Frontal cortex (tissue), 3 donors: ENCODE measurements at regions not wholly inside any gene's neighbourhood (a gene's known extent, or its start where the extent isn't known, plus 50 kb on each side); places are given as distances from the start of the nearest gene placed in this dataset.
"Not testable (repeated sequence)": the region's sequence is repeated elsewhere in the genome, so short reads cannot be mapped to it uniquely, and the experiment has no call there.

Experiments
- DNase-seq, 2 donors: peaks; one replicate each; pipeline ENCODE4 v3.0.0; 2012; ENCODE audit warnings: low spot score in 2 of 2
- FAIRE-seq: peaks from 2 replicates; lab custom pipeline; 2012; peaks lifted over from hg19 to GRCh38; lab: Jason Lieb, UNC
- donor health status: control.
- donor health status: control.
- donor health status: control.

DNA sequence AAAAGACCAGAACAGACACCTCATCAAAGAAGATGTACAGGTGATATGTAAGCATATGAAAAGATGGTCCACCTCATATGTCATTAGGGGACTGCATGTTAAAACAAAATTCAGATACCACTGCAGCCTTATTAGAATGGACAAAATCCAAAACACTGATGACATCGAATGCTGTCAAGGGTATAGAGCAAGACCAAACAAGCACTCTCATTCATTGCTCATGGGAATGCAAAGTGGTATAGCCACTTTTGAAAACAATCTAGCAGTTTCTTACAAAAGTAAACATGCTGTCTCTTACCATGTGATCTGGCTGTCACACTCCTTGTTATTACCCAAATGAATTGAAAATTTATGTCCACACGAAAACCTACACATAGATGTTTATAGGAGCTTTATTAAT is 426.6 kb upstream of the ESRRG start:
- FAIRE-seq = no peak
- DNase-seq = no peak

GRCh38 chr1:217141711-217142110 is 418.5 kb upstream of the ESRRG start:
- FAIRE-seq (no peak), DNase-seq (no peak)

GRCh38 chr1:217140041-217140901 is 417.0 kb upstream of the ESRRG start:
- DNase-seq (no peak), FAIRE-seq (no peak)

DNA sequence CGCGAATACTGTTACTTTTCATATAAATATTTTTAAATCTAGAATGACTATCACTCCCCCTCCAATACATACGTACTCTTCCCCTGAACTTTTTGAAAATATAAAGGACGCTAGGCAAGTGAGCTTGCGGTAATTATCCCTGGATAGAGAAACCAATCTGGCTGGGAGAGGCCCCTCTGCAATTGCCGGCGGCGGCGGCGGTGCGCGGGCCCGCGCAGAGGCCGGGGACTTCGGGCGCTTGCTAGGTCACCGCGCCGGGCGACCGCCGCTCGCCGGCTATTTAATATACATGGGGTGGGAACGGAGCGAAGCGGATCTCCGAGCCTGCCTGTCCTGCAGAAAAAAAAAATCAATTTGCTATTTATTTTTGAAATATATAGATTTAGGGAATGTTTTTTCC is 416.3 kb upstream of the ESRRG start:
- DNase-seq = peak in 1 of 2 donors; percentile 23
- no peak for FAIRE-seq

GRCh38 chr1:217138799-217139466 is 415.7 kb upstream of the ESRRG start:
- no peak for FAIRE-seq
- peak in 1 of 2 donors; percentile 22 for DNase-seq

- FAIRE-seq (no peak), DNase-seq (peak in 1 of 2 donors; percentile 25)
These were observed 415.0 kb upstream of the ESRRG start for GRCh38 chr1:217138173-217138765.

DNA sequence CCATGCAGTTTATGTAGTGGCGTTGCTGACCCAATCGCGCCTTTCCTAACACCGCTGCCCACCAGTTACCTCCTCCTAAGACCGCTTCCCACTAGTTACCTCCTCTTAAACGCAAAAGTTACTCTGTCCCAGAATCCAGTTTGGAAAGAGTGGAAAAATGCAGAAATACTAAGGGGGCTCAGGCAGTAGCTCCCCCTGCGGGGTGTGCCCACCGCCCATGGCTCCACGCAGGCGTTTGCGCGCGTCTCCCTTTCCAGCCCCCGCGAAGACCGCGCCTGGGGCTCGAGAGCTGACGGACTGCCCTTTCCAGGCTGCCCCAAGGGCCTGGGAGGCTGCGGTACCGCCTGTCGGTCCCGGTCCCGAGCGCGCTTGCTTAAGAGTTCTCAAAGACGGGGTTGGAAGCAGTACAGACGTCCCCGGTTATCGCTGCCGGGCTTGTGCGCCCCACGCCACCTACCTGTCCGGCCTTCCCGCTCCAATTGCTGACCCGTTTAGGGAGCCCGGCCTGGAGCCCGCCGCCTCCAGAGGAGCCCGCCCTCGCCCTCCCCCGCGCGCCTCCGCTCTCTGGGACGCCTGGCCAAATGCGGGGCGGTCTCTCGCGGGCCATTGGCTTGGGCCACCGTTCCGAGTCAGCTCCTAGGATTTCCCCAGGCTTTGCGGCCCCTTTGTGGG is 414.1 kb upstream of the ESRRG start:
- no peak for FAIRE-seq
- DNase-seq = no peak

DNA sequence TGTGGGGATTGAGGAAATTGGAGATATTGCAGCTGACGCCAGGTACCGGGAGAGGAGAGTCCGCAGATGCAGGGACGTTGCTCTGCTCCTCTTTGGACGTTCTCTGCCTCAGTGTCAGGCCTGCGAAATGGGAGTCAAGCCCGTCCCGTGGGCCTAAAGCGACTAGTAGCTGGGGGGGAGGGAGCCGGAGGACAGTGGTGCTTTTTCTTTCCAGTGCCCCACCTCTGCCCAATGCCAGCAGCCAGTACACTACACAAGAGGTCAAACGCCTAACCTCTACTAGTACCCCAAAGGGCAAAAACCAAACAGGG is 413.6 kb upstream of the ESRRG start:
- FAIRE-seq (no peak), DNase-seq (no peak)

- FAIRE-seq = no peak
- DNase-seq = peak in 1 of 2 donors; percentile 19
These were observed 413.0 kb upstream of the ESRRG start for GRCh38 chr1:217135987-217136894.

GRCh38 chr1:217135569-217135915 is 412.3 kb upstream of the ESRRG start:
- no peak for FAIRE-seq
- DNase-seq = no peak

- DNase-seq (no peak), FAIRE-seq (no peak)
These were observed 411.8 kb upstream of the ESRRG start for GRCh38 chr1:217134857-217135568.

GRCh38 chr1:217133958-217134856 is 411.0 kb upstream of the ESRRG start:
- FAIRE-seq = no peak
- DNase-seq = no peak

DNA sequence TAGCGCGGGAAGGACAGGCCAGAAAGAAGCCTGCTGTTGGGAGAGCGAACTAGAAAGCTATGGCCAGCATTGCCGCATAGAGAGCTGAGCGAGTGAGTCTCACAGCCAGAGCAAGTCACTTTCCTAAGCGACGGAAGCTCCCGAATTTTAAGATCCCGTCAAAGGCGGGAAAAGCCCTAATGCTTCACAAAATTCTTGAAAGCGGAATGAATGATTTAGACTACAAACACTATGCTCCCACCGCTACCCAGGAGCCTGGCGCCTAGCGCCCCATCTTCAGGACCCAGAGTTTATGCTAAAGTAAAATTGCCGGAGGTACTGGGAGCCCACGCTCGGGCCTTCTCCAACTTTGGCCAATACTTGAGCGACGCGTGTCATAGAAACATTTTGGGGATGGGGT is 409.9 kb upstream of the ESRRG start:
- FAIRE-seq = no peak
- DNase-seq = no peak

DNA sequence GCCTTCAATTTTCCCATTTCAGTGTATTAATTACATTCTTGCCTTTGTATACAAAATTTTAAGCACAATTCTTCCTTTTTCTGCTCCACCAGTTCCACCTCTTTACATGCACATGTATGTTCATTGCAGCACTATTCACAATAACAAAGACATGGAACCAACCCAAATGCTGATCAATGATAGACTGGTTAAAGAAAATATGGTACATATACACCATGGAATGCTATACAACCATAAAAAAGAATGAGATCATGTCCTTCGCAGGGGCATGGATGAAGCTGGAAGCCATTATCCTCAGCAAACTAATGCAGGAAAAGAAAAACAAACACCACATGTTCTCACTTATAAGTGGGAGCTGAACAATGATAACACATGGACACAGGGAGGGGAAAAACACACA is 400.1 kb upstream of the ESRRG start:
- FAIRE-seq, DNase-seq: not testable (repeated sequence)

DNA sequence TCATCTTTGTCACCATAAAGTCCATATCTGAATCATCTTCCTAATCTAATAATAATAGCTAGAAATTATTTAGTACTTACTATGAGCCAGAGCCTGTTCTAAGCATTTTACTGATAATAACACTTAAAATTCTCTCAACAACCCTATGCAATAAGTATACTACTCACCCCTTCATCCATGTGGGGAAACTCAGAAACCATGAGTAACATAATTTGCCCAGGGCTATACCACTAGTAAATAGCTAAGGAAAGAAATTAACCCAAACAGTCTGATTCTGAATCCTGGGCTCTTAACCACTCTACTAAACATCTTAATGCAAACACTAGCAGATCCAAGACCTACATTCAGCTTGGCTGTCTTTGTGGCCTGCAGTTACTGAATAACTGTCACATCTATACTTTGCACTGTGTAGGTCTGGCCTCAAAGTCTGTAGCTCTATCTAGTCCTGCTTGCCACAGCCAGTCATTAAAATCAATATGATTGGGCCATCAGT is 394.8 kb upstream of the ESRRG start:
- no peak for DNase-seq
- no peak for FAIRE-seq

DNA sequence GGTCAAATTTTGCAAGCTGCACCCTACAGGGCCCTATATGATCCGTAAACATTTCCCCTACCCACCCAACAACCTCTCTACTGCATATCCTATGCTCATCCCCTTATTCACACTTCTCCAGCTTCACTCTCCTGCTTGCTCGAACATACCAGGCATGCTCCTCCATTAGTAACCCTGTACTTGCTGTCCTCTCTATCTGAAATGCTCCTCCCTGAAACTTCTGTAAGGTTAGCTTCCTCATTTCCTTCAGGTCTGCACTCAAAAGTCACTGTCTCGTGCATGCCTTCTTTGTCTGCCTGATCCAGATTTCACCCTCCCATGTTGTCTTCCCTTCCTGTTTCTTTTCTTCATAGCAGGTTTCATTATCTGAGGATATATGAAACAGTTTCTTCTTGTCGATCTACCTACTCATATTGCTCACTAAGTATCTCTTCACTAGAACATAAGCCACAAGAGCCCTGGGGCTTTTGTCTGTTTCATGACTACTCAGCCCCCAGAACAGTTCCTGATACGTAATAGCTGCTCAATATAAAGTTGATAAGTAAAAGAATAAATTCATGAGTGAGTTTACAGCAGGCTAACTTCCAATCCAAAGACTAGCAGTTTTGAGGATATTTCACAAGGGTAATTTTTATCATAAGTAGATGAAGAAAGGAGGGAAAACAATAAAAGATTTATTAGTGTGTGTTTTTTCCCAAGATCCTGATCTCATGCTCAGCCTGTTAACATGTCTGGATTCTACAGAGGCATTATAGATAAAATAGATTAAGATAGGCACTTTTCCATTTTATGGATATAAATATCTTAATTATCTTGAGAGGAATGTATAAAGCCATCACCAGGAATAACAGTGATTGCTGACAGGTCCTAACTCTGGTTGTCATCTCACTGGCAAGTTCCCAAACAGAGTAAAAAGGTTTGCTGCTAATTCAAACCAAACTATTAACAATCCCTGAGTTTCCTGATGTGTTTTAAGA is 392.5 kb upstream of the ESRRG start:
- DNase-seq (no peak), FAIRE-seq (no peak)

- DNase-seq = no peak
- no peak for FAIRE-seq
These were observed 386.7 kb upstream of the ESRRG start for GRCh38 chr1:217109928-217110327.
